ENCODE measurements at regions not wholly inside any gene's neighbourhood (a gene's known extent, or its start where the extent isn't known, plus 50 kb on each side); places are given as distances from the start of the nearest gene placed in this dataset.

DNA sequence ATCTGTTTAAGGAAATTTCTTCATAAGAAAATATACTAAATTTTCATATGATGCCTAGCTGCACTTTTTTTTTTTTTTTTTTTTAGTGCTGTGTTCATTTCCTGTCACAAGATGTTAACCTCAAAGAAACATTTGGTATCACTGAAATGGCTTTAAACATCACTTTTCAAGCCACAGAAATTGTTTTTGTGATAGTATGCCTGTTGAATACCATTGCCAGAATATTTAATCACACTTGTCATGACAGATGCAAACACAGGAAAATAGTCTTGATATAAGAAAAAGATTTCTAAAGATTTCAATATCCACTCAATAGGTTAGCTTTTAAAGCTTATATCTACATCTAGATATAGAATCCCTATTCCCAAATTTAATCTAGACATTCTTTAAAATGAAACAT, 608.5 kb upstream of the AGTR1 start:
- H3K4me3 ChIP-seq (ENCODE audit: low read length) = no peak overlapping the region
- H3K27me3 ChIP-seq (ENCODE audit: control insufficient read depth, insufficient read depth, low read length) = no peaks in the 10 kb centered on the region
- no peaks in the 10 kb centered on the region for H3K9me3 ChIP-seq (ENCODE audit: control insufficient read depth, low read depth, low read length)
- H3K4me1 ChIP-seq (ENCODE audit: control insufficient read depth, low read depth, low read length) = peaks cover 3% of the 10 kb centered on the region
- no peaks in the 10 kb centered on the region for H3K36me3 ChIP-seq (ENCODE audit: control insufficient read depth, low read depth, low read length)
- H3K27ac ChIP-seq (ENCODE audit: low read length) = no peak overlapping the region
- no peak overlapping the region for H3K9ac ChIP-seq (ENCODE audit: low read length)

DNA sequence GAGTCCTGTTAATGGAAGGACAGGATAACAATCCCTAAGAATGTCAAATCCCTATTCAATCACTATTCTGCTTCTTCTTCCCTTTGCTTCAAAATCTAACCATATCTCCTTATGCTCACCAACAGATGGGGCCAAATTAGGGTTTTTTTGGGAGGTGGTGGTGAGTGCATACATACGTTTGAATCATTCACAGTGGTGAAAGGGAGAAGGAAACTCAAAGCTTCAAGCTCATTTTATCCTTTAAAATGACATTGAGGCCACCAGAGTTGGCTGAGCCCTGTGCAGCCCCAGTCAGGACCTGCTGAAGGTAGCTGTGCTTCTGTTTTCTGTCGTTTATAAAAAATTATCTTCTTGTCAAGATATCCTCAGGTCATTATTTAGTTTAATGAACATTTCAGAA, 607.5 kb upstream of the AGTR1 start:
- Histone ChIP-seq H3K27ac (ENCODE audit: low read length) (no peak overlapping the region), H3K36me3 (ENCODE audit: control insufficient read depth, low read depth, low read length) (no peaks in the 10 kb centered on the region), H3K4me1 (ENCODE audit: control insufficient read depth, low read depth, low read length) (peaks cover 3% of the 10 kb centered on the region), H3K9me3 (ENCODE audit: control insufficient read depth, low read depth, low read length) (no peaks in the 10 kb centered on the region), H3K4me3 (ENCODE audit: low read length) (no peak overlapping the region), H3K27me3 (ENCODE audit: control insufficient read depth, insufficient read depth, low read length) (no peaks in the 10 kb centered on the region), H3K9ac (ENCODE audit: low read length) (no peak overlapping the region)

DNA sequence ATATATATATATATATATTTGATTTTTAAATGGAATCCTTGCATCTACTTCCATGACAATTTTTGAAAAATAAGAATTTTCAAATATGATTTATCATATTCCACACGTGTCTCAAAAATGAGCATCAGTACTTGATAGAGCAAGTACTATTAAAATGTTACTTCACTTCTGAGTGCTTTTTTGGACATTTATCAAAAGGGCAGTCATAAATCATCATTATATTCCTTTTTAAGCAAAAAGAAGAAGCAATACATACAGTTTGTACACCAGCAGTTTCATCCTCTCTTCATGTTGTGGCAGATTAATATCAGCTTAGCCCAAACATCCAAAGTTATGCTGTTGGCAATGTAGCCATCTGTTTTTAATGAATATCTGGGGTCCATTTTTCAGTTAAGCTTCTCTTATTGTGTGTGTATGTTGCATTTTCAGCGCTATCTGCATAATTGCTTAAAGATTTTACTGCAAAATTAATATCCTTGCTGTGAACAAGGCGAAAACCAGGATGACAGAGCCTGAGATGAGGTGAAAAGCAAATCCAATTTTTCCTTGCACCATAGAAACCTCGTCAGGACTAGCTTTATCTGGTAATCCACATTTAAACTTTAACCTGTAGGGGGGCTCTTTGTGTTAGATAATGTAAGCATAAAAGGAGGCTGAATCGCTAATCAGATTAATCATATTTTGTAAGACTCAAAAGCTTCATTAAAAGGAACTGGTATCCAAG, 604.9 kb upstream of the AGTR1 start:
- Histone ChIP-seq H3K9ac (ENCODE audit: low read length) (no peak overlapping the region), H3K4me3 (ENCODE audit: low read length) (no peak overlapping the region), H3K4me1 (ENCODE audit: control insufficient read depth, low read depth, low read length) (peaks cover 13% of the 10 kb centered on the region)

DNA sequence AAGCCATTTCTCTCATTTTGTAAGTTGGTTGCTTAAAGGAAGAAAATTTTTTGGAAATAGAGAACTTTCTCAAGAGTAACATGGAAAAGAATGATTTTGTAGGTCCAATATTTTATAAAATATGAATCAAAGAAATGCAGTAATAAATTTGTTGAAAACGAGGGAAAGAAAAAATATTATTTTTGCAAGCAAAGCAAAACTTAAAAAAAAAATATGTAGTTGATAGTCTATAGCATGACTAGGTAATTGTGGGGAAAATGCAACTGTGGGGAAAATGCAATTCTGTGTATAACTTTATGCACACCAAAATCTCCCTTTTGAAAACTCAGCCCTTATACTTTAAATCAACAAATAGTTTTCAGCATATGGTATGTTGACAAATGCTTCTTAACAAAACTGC, 604.0 kb upstream of the AGTR1 start:
- peaks cover 13% of the 10 kb centered on the region for H3K4me1 ChIP-seq (ENCODE audit: control insufficient read depth, low read depth, low read length)
- H3K36me3 ChIP-seq (ENCODE audit: control insufficient read depth, low read depth, low read length) = no peaks in the 10 kb centered on the region
- no peak overlapping the region for H3K27ac ChIP-seq (ENCODE audit: low read length)
- no peaks in the 10 kb centered on the region for H3K27me3 ChIP-seq (ENCODE audit: control insufficient read depth, insufficient read depth, low read length)
- H3K9me3 ChIP-seq (ENCODE audit: control insufficient read depth, low read depth, low read length) = no peaks in the 10 kb centered on the region
- H3K4me3 ChIP-seq (ENCODE audit: low read length) = no peak overlapping the region
- H3K9ac ChIP-seq (ENCODE audit: low read length) = no peak overlapping the region

More for the DNA sequence above, 604.9 kb upstream of the AGTR1 start:
- H3K27ac ChIP-seq (ENCODE audit: low read length) = no peak overlapping the region
- H3K9me3 ChIP-seq (ENCODE audit: control insufficient read depth, low read depth, low read length) = no peaks in the 10 kb centered on the region
- no peaks in the 10 kb centered on the region for H3K36me3 ChIP-seq (ENCODE audit: control insufficient read depth, low read depth, low read length)
- H3K27me3 ChIP-seq (ENCODE audit: control insufficient read depth, insufficient read depth, low read length) = no peaks in the 10 kb centered on the region

DNA sequence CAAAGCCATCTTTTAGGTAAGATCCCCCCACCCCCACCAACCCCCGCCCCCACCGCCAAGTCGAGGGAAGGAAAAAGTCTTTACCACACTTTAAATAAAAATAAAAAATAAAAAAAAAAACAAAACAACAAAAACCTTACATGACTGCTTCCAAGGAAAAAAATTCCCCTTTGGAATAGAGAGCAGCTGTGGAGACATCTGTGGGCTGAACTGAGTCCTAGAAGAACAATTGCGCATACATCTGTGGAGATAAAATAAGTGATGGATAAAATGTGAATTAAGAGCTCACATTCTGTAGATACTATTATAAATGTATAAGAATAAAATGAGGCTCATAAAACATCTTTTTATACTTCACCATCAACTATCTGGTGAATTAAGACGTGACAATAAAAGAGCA, 601.7 kb upstream of the AGTR1 start:
- H3K27me3 ChIP-seq (ENCODE audit: control insufficient read depth, insufficient read depth, low read length) = no peaks in the 10 kb centered on the region
- H3K4me3 ChIP-seq (ENCODE audit: low read length) = no peak overlapping the region
- no peaks in the 10 kb centered on the region for H3K9me3 ChIP-seq (ENCODE audit: control insufficient read depth, low read depth, low read length)
- no peak overlapping the region for H3K27ac ChIP-seq (ENCODE audit: low read length)
- H3K36me3 ChIP-seq (ENCODE audit: control insufficient read depth, low read depth, low read length) = no peaks in the 10 kb centered on the region
- peaks cover 13% of the 10 kb centered on the region for H3K4me1 ChIP-seq (ENCODE audit: control insufficient read depth, low read depth, low read length)
- H3K9ac ChIP-seq (ENCODE audit: low read length) = no peak overlapping the region

DNA sequence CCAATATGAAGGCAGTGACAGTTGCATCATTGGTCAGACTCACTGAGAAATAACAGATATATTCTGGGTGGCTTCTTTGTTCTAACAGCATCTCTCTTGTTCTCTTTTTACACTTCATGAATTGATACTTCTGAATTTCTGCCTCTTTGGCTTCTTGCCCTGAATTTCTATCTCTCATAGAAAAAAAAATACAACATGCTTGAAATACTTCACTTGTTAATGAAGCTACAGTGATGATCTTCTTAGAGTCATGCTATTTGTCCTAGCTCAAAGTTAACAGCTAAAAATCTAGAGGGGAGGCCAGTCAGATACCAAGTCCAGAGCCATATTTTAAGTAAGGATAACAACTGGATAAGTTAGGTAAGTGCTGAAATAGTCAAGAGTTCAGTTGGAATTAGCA, 597.2 kb upstream of the AGTR1 start:
- no peak overlapping the region for H3K27ac ChIP-seq (ENCODE audit: low read length)
- peaks cover 9% of the 10 kb centered on the region for H3K4me1 ChIP-seq (ENCODE audit: control insufficient read depth, low read depth, low read length)

DNA sequence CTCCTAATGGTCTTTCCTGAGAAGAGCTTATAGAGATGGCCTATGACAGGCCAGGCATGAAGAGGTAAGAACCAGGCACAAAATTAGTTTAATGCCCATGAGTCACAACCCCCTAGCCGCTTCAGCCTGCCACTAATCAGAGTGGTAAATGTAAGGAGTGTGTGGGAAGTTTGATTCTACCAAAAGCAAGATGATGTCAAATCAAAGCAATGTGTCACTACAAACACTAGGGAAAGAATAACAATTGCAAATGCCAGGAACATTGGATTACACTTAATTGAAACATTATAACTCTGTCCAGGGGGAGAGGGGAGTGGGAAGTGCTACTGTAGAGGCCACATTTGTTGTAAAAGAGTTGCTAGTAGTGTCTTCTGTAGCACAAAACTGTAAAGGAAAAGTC, 596.6 kb upstream of the AGTR1 start:
- Histone ChIP-seq H3K36me3 (ENCODE audit: control insufficient read depth, low read depth, low read length) (no peaks in the 10 kb centered on the region), H3K4me3 (ENCODE audit: low read length) (no peak overlapping the region), H3K27me3 (ENCODE audit: control insufficient read depth, insufficient read depth, low read length) (no peaks in the 10 kb centered on the region), H3K9ac (ENCODE audit: low read length) (no peak overlapping the region), H3K27ac (ENCODE audit: low read length) (no peak overlapping the region), H3K9me3 (ENCODE audit: control insufficient read depth, low read depth, low read length) (no peaks in the 10 kb centered on the region), H3K4me1 (ENCODE audit: control insufficient read depth, low read depth, low read length) (peaks cover 6% of the 10 kb centered on the region)

More for the DNA sequence above, 597.2 kb upstream of the AGTR1 start:
- Histone ChIP-seq H3K9me3 (ENCODE audit: control insufficient read depth, low read depth, low read length) (no peaks in the 10 kb centered on the region), H3K36me3 (ENCODE audit: control insufficient read depth, low read depth, low read length) (no peaks in the 10 kb centered on the region), H3K9ac (ENCODE audit: low read length) (no peak overlapping the region), H3K4me3 (ENCODE audit: low read length) (no peak overlapping the region), H3K27me3 (ENCODE audit: control insufficient read depth, insufficient read depth, low read length) (no peaks in the 10 kb centered on the region)

DNA sequence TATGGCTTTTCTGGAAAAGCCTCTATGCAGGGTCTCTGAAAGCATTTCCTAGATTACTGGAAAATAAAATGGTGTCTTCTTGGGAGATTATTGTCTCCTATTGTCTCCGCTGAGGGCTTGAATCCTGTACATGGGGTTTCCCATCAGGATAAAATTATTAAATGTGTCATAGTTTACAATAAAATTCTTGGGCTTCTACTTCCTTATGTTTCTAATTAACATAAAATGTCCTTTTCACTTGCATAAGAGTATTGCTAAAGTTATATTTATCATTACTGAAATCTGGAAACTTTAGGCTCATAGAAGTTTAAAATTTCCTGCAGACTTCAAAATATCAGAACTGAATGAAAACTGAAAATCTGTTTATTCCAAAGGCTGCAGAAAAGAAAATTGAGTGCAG, 595.5 kb upstream of the AGTR1 start:
- Histone ChIP-seq H3K27me3 (ENCODE audit: control insufficient read depth, insufficient read depth, low read length) (no peaks in the 10 kb centered on the region), H3K27ac (ENCODE audit: low read length) (no peak overlapping the region), H3K4me1 (ENCODE audit: control insufficient read depth, low read depth, low read length) (no peaks in the 10 kb centered on the region), H3K36me3 (ENCODE audit: control insufficient read depth, low read depth, low read length) (no peaks in the 10 kb centered on the region), H3K9me3 (ENCODE audit: control insufficient read depth, low read depth, low read length) (no peaks in the 10 kb centered on the region), H3K4me3 (ENCODE audit: low read length) (no peak overlapping the region), H3K9ac (ENCODE audit: low read length) (no peak overlapping the region)

DNA sequence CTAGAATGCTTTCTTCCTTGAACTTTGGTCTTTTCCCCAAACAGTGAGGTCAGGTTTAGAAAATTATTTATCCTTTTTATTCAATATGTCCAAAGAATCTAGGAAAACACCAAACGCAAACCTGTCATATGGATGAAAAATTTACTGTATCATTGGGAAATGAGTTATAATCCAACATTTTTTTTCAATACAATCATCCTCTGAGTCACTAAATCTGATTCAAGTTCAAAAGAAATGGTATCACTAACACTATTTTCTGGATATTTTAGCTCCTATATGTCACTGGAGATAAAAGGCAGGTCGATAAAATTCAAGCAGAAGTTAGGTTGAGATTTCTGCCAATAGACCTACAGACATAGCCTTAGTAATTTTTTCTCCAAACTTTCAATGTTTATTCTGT, 591.6 kb upstream of the AGTR1 start:
- H3K36me3 ChIP-seq (ENCODE audit: control insufficient read depth, low read depth, low read length) = no peaks in the 10 kb centered on the region
- H3K27ac ChIP-seq (ENCODE audit: low read length) = no peak overlapping the region
- H3K9me3 ChIP-seq (ENCODE audit: control insufficient read depth, low read depth, low read length) = no peaks in the 10 kb centered on the region
- no peak overlapping the region for H3K9ac ChIP-seq (ENCODE audit: low read length)
- no peaks in the 10 kb centered on the region for H3K4me1 ChIP-seq (ENCODE audit: control insufficient read depth, low read depth, low read length)
- H3K27me3 ChIP-seq (ENCODE audit: control insufficient read depth, insufficient read depth, low read length) = no peaks in the 10 kb centered on the region
- no peak overlapping the region for H3K4me3 ChIP-seq (ENCODE audit: low read length)

DNA sequence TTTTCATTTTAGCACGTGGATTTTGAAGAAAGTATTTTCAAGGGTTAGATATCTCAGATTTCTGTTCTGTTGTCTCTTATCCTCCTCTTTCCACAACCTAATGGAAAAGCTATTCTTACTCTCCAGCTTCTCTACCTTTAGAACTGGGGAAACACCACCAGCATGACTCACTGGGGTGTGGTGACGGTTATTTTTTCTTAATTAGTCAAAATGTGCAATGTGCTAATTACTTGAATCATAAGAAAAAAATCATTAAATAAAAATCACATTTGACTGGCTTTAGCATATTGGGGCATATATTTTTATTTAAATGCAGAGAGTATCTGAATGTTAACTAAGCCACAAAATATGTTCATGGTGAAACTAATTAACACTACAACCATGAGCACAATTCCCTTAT, 570.7 kb upstream of the AGTR1 start:
- no peaks in the 10 kb centered on the region for H3K27me3 ChIP-seq (ENCODE audit: control insufficient read depth, insufficient read depth, low read length)
- H3K4me1 ChIP-seq (ENCODE audit: control insufficient read depth, low read depth, low read length) = no peaks in the 10 kb centered on the region
- no peaks in the 10 kb centered on the region for H3K9me3 ChIP-seq (ENCODE audit: control insufficient read depth, low read depth, low read length)
- no peak overlapping the region for H3K27ac ChIP-seq (ENCODE audit: low read length)
- H3K9ac ChIP-seq (ENCODE audit: low read length) = no peak overlapping the region
- no peaks in the 10 kb centered on the region for H3K36me3 ChIP-seq (ENCODE audit: control insufficient read depth, low read depth, low read length)
- no peak overlapping the region for H3K4me3 ChIP-seq (ENCODE audit: low read length)

DNA sequence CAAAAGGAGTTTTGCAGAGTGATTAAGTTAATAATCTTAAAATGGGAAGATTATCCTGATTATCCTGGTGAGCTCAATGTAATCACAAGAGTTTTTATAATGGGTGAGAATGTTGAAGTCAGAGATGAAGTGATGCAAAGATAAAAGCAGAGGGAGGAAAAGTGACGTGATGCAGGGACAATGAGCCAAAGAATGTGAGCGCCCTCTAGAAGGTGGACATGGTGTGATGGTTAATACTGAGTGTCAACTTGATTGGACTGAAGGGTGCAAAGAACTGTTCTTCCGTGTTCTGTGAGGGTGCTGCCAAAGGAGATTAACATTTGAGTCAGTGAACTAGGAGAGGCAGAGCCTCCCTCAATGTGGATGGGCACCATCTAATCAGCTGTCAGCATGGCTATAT, 569.6 kb upstream of the AGTR1 start:
- Histone ChIP-seq H3K36me3 (ENCODE audit: control insufficient read depth, low read depth, low read length) (no peaks in the 10 kb centered on the region), H3K4me1 (ENCODE audit: control insufficient read depth, low read depth, low read length) (no peaks in the 10 kb centered on the region), H3K4me3 (ENCODE audit: low read length) (no peak overlapping the region), H3K9me3 (ENCODE audit: control insufficient read depth, low read depth, low read length) (no peaks in the 10 kb centered on the region), H3K27me3 (ENCODE audit: control insufficient read depth, insufficient read depth, low read length) (no peaks in the 10 kb centered on the region), H3K27ac (ENCODE audit: low read length) (no peak overlapping the region), H3K9ac (ENCODE audit: low read length) (no peak overlapping the region)

DNA sequence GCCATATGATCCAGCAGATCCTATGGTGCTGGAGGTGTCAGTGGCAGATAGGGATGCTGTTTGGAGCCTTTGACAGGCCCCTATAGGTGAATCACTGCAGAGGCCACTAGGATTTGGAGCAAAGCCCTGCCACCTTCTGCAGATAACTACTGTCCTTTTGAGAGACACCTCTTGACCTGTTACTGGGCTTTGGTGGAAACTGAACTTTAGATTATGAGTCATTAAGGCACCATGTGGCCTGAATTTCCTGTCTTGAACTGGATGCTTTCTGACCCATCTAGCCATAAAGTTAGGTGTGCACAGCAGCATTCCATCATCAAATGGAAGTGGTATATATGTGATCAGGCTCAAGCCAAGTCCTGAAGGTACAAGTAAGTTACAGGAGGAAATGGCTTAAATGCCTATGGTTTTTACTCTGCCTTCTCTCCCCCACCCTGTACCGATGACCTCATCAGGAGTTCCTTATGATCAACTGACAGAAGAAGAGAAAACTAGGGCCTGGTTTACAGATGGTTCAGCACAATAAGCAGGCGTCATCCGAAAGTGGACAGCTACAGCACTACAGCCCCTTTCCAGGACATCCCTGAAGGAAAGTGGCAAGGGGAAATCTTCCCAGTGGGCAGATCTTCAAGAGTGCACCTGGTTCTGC, 565.6 kb upstream of the AGTR1 start:
- Histone ChIP-seq H3K36me3 (ENCODE audit: control insufficient read depth, low read depth, low read length) (no peaks in the 10 kb centered on the region), H3K9ac (ENCODE audit: low read length) (no peak overlapping the region), H3K4me1 (ENCODE audit: control insufficient read depth, low read depth, low read length) (no peaks in the 10 kb centered on the region), H3K27ac (ENCODE audit: low read length) (no peak overlapping the region), H3K9me3 (ENCODE audit: control insufficient read depth, low read depth, low read length) (no peaks in the 10 kb centered on the region), H3K4me3 (ENCODE audit: low read length) (no peak overlapping the region), H3K27me3 (ENCODE audit: control insufficient read depth, insufficient read depth, low read length) (no peaks in the 10 kb centered on the region)

Data from iPS-18a (cell line).